HG03135 (cell line): ENCODE measurements at regions not wholly inside any gene's neighbourhood (a gene's known extent, or its start where the extent isn't known, plus 50 kb on each side); places are given as distances from the start of the nearest gene placed in this dataset.

Source experiments
- ATAC-seq: cut with Tn5 transposase; IDR thresholded peaks from one replicate; pipeline ENCODE4 v1.9.1; 2021; ENCODE audit warnings: mild to moderate bottlenecking, moderate library complexity; ENCODE audit not compliant: unreplicated experiment

GRCh38 chr3:3280396-3280795 is 100.9 kb upstream of the CRBN start:
- no peak for ATAC-seq

GRCh38 chr3:3278073-3278472 is 98.6 kb upstream of the CRBN start:
- ATAC-seq = no peak

- ATAC-seq = no peak
Observed at GRCh38 chr3:3276630-3277029, 97.1 kb upstream of the CRBN start.

- ATAC-seq = no peak
Observed at GRCh38 chr3:3264796-3265195, 85.3 kb upstream of the CRBN start.

- ATAC-seq = no peak
Observed at GRCh38 chr3:3260870-3261269, 81.4 kb upstream of the CRBN start.

- no peak for ATAC-seq
Observed at GRCh38 chr3:3259181-3259580, 79.7 kb upstream of the CRBN start.

- no peak for ATAC-seq
Observed at GRCh38 chr3:3258281-3258680, 78.8 kb upstream of the CRBN start.

GRCh38 chr3:3241596-3241995 is 62.1 kb upstream of the CRBN start:
- ATAC-seq = no peak

- ATAC-seq = no peak
Observed at GRCh38 chr3:3240986-3241385, 61.5 kb upstream of the CRBN start.

GRCh38 chr3:3237979-3238378 is 58.5 kb upstream of the CRBN start:
- no peak for ATAC-seq

GRCh38 chr3:3232251-3232650 is 52.8 kb upstream of the CRBN start:
- no peak for ATAC-seq
